Neural progenitor cell (in vitro differentiated cells): ENCODE measurements at regions not wholly inside any gene's neighbourhood (a gene's known extent, or its start where the extent isn't known, plus 50 kb on each side); places are given as distances from the start of the nearest gene placed in this dataset.

Experiments used
- CTCF ChIP-seq: fragments of 200-600 bp; sonication (generic); IDR thresholded peaks from 2 replicates; pipeline ENCODE4 v1.5.1; 2017; ENCODE audit warnings: antibody characterized with exemption, mild to moderate bottlenecking
- EZH2 ChIP-seq: fragments of 200-600 bp; sonication (generic); IDR thresholded peaks from 2 replicates; pipeline ENCODE4 v1.6.1; 2017; ENCODE audit warnings: antibody characterized with exemption, mild to moderate bottlenecking, moderate library complexity

- no peak for TF ChIP-seq CTCF
- TF ChIP-seq EZH2: no peak
Measured at GRCh38 chr6:68282646-68283045, 352.4 kb upstream of the ADGRB3 start.
